ENCODE measurements at regions not wholly inside any gene's neighbourhood (a gene's known extent, or its start where the extent isn't known, plus 50 kb on each side); places are given as distances from the start of the nearest gene placed in this dataset.
"Not testable (repeated sequence)": the region's sequence is repeated elsewhere in the genome, so short reads cannot be mapped to it uniquely, and the experiment has no call there.

DNA sequence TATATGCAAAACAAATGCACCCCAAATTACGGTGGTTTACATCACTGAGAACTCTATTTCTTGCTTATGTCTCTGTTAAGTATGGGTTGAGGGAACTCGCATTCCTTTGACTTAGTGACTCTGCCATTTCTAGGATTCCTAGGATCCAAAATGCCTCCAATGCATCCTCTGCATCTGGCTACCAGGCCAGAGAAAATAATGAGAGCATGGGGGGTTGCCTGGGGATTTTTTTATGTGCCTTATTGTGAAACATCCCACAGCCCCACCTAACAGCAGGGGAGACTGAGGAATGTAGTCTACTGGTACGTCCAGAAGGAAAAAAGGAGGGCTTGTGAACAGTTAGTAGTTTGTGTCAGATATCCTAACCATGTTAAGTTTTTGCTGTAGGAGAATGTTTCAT, 466.0 kb upstream of the ARRDC3 start:
- DNase-seq (ENCODE audit: low read depth, low spot score) = peak; percentile 5

DNA sequence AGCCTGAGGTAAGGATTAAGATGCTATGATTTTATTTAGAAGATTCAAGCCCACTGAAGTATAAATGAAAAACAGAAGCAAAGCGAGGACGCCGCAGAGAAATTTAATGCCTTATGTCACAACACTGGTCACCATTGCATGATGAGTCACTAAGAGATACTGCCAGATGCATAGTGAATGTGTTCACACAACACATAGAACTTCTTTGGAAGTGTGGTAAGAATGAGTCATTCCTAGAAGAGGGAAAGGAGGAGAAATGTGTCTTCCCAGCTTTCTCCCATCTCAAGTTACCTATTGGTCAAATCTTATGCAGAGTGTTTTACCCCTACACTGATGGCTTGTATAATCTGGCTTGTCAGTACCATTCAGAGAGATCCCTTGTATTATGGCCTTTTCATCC, 465.3 kb upstream of the ARRDC3 start:
- no peak for DNase-seq (ENCODE audit: low read depth, low spot score)

DNA sequence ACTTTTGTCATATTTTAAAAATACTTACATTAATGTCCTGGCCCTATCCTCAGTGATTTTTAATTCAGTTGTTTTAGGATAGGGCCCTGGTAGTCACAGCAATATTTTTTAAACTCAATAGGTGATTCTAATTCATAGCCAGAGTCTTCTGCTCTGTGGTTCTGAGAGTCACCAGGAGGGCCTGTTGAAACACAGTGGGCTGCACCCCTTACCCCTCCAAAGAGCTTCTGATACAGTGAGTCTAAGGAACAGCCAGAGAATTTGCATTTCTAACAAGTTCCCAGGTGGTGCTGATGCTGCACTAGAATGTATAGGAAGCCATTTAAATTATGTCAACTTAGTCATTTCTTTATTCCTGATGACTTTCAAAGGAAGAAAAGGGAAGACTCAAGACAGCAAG, 458.3 kb upstream of the ARRDC3 start:
- DNase-seq (ENCODE audit: low read depth, low spot score) = no peak

DNA sequence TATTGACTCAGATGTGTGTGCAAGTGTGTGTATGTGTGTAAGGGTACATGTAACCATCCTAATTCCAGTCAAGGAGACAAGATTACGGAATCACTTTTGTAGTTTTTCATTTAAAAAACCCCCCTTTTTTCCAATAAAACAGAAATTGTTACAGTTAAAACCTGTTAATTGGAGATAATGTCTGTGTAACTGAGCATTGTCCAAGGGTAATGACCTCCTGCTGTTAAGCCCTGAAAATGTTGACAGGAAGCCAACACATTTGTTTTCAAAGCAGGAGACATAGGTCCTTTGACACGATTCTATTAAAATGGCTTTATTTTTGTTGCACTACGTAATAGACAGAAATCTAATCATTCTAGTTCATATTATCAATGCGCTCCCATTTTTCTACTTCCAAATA, 457.3 kb upstream of the ARRDC3 start:
- DNase-seq (ENCODE audit: low read depth, low spot score) = no peak

DNA sequence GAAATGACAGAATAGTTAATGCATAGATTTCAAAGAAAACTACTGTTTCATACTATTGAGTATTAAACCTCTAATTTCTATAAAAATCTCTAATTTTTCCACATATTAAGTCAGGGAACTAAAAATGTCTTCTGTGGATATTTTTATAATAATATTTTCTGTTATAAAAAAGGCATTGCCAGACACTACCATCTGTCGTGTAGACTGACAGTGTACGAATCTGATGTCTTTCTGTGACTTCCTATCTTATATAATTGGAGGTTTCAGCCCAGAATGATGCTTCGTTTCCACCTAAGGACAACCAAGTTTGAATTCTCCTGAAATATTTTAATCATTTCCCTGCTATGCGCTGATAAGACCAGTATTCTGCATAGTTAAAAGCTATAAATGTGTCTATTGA, 456.6 kb upstream of the ARRDC3 start:
- DNase-seq (ENCODE audit: low read depth, low spot score) = no peak

DNA sequence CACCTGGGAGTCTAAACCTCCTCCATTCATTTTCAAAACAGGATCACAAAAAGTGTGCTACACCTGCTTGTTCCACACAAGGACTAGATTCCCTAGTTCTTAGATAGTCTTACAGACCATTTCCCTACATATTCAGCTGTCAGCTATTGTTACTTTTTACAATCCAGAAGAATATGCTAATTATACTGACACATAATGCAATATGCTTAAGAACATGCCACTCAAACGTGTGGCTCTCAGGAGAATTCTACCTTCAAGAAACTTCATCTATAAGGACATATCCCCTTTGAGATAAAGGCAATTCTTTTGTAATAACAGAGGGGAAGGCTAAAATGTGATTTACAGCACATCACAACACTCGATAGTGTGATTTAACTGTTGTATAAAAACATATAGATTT, 456.1 kb upstream of the ARRDC3 start:
- no peak for DNase-seq (ENCODE audit: low read depth, low spot score)

DNA sequence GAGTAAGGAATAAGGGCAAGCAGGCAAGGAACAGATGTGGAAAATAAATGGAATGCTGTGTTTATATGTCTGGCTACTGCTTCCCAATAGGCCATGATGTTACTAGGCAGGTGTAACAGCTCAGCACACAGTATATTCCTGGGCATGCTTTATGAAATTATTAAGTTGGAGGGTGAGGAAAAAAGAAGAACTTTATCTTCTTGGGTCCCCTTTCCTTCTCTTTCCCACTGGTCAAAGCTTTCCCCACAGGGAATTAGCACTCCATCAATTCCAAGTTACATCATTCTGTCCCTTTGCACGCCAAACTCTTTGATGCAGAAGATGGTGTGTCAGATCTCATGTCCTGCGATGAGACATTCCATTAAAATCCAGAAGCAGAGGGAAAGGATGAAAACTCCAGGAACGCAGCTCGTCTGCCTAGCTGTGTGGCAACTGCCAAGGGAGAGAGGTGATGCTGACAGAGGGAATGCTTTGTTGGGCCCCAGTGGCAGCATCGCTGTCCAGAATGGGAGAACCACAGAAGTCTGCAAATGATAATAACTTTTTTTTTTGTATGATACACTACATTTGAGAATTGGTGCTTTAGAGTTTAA, 447.3 kb upstream of the ARRDC3 start:
- DNase-seq (ENCODE audit: low read depth, low spot score) = no peak

DNA sequence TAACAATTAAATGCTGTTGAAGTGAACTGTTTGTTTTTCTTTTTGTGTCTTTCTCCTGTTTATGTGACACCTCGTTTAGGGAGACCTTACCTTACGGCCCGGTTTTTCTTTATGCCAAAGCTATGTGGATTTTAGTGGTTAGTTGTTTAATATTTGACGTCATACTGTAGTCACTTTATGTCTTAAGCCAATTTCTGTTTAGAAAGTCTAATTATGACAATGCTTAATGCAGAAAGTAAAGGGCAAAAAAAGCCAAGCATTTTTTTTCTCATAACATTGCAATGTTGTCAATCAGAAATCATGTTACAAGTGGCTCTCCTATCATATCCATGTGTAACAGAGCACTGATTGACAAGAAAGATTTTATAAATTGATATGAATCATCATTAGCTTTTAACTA, 442.5 kb upstream of the ARRDC3 start:
- DNase-seq (ENCODE audit: low read depth, low spot score) = no peak

DNA sequence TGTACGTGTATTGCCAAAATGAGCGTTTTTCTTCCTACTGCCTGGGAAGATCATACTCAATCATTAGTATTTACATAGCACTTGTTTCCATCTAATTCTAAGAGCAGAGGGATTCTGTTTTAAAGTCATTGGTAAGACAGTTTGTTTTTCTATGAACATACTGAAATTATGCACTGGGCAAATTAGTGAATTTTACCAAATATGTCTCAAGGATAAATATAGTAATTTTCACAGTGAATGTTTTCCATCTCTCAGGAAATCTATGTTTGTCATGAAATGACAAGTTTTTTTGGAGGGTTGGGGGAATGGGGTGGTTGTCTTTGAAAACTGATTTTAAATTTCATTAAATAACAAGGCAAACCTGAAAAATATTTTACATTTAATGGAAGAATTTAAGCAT, 441.3 kb upstream of the ARRDC3 start:
- no peak for DNase-seq (ENCODE audit: low read depth, low spot score)

DNA sequence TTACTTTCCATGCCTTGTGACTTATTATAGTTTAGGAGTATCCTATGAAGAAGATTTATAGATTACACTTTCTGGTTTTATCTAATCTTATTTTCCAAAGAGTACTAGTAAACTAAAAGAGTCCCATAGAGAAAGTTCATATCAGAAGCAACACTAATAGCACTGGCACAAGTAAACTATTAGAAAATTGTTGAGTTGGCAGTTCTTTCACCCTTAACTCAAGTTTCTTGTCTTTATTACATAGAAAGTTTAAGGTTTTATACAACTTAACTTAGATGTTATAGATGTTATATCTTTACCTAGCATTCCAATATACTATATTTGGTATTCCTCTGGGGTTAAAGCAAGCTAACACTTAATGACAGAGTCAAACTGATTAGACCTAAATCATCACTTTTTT, 437.8 kb upstream of the ARRDC3 start:
- DNase-seq (ENCODE audit: low read depth, low spot score) = no peak

DNA sequence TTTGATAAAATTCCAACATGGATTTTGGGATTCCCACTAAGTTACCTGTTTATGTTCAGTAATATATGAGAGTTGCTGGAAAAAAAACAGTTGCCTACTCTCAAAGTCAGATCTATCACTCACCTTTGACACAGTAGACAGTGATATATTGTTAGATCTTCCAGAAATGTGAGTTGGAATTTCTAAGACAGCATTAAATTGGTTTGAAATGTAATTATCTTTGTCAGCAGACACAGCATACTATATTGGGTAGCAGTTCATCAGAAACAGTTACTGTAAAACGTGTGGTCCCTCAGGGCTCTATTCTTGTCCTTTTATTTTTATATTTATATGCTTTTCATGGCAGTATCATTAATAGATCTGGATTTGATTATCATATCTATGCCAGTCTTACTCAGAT, 433.6 kb upstream of the ARRDC3 start:
- DNase-seq (ENCODE audit: low read depth, low spot score) = no peak

DNA sequence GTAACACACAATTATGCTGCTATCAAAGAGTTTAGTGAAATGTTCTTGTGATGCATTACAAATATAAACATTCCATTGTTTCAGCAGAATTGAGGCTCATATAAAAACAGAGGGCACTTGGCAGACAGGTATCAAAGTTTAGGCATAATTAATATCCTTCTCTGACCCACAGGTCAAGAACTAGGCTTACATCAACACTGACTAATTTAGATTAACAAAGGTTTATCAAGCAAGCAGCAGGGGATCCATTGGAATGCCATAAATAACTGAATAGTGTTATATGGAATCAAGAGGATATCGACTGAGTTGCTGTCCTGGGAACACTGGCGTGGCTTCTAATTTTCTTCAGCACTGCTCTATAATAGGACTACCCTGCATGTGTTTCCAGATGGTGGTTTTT, 414.5 kb upstream of the ARRDC3 start:
- no peak for DNase-seq (ENCODE audit: low read depth, low spot score)

DNA sequence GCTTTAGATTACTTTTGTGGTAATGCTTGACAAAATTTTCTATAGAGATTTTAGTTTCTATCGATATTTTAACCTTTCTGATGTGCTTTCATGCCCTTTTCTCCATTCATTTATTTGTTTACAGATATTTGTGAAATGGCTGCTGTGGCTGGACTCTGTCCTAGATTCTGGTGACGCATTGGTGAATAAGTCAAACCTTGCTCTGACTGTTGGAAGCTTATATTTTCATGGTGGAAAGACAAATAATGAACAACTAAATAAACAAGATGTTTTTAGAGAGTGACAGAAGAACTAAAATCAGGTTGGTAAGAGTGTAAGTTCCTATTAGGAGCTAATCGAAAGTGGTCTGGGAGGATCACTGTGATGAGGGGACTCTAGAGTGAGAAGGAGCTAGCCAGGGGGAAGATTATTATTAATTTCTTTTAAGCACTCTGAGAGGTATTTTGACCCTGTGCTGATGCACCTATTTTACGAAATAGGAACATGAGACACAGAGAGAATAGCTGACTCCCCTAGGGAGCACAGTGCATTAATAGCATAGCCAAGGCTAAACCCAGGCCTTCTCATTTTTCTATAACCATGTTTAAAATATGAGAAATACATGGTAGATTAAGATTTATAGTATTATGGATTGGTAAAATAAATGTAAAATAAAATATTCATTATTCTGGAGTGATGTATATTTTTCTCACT, 411.9 kb upstream of the ARRDC3 start:
- no peak for DNase-seq (ENCODE audit: low read depth, low spot score)

DNA sequence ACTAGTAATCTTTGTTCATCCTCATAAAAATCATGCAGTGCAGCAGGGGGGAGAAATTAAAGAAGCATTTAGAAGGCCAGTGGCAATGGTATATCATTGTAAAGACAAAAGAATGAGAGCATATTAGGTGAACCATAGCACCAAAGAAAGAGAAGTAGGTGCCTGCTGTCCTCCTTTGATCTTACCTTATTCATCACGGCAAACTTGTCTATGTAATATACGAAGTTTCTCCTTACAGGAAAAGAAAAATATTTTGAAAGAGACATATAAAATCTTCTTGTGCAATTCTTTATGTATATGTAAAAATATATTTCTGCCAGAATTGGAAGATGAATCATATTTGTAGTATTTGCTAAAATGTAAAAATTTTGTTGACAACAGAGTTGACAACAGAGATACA, 411.3 kb upstream of the ARRDC3 start:
- DNase-seq (ENCODE audit: low read depth, low spot score) = no peak

DNA sequence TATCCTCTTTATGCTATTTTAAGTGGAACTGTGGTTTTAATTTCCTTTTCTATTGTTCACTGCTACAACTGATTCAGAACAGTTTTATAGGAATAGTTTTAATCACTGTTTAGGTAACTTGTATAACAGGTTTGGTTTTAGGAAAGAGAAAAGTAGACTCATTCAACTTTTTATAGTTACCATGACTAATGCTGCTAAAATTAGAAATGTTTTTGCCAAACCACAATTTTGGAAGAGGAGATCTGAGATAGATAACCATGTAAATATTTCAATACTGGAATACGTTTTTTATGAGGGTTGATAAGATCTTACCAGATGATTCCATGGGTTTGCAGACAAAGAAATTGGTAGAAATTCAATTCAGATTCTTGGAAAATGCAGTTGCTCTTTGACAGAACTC, 404.6 kb upstream of the ARRDC3 start:
- no peak for DNase-seq (ENCODE audit: low read depth, low spot score)

DNA sequence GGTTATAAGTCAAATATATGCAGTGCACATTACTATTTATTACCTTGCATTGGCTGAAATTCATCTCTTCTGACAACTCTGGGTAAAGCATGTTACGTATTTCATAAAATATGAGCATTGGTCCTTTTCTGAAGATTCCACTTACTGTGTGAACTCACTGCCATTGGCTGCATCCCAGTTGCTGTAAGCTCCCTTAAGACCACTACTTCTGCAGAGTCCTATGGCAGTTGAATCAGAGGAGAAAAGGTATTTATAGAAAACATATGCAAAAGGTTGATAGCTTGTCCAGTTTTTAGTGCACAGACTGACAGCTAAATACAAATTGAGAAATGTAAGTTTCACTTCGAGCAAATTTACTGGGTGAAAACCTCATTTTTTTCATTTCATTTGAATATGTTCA, 394.6 kb upstream of the ARRDC3 start:
- no peak for DNase-seq (ENCODE audit: low read depth, low spot score)

DNA sequence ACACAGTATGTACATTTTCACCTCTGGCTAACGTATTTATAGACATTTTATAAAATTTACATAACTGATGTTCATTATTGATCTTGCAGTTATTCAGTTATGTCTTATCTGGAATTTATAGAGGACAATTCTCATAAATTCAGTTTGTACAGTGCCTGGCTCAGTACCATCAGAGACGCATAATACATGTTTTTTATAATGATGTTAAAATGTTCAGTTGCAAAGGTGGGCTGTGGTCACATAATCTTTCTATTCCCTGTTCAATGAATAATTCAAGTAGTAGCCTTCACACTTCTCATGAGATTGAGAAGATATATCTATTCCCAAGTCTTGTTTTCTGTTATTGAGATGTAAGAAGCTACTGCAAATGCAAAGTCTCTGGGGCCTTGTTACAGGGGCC, 393.1 kb upstream of the ARRDC3 start:
- no peak for DNase-seq (ENCODE audit: low read depth, low spot score)

DNA sequence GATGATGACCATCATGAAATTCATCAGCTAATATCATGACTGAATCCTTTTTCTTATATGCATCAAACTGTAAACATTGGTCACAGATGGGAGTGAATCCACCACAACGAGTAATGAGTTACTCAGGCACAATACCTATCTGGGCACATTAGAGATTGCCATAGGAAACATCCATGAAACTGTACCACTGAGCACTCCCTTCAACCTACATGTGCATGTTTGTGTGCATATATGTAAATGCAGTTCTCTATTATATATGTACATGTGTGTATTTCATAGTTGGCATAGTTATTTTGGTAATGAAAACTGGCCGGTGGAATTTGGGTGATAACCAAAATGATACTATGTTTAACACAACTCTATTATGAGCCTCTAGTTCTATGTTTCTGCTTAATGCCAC, 387.3 kb upstream of the ARRDC3 start:
- DNase-seq (ENCODE audit: low read depth, low spot score) = no peak

DNA sequence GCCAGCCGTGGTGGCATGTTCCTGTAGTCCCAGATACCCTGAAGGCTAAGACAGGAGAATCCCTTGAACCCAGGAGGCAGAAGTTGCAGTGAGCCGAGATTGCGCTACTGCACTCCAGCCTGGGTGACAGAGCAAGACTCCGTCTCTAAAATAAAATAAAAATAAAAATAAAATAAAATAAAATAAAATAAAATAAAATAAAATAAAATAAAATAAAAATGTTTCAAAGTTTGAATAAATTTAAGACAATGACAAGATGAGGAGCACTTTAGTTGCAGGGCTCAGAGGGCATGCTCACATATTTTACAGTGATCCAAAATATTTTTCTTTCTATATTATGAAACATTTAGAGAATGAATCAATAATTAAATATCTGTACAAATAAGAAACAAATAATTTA, 374.3 kb upstream of the ARRDC3 start:
- DNase-seq (ENCODE audit: low read depth, low spot score) = not testable (repeated sequence)

DNA sequence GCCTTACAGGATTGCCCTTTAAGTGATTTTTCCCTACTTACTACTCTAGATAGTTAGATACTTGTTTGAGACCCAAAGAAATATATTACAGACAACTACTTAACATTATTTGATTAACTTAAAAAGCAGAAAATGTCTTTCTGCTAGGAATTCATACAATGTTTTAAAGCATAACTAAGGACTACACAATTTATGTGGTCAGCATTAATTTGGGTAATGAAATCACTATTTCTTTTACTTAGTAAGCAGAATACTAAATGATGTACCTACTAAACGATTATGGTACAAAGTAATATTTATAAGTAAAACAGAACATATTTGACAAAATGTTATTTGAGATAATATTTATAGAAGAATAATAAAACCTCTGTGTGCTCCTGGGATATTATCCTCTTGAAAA, 371.9 kb upstream of the ARRDC3 start:
- DNase-seq (ENCODE audit: low read depth, low spot score) = no peak

DNA sequence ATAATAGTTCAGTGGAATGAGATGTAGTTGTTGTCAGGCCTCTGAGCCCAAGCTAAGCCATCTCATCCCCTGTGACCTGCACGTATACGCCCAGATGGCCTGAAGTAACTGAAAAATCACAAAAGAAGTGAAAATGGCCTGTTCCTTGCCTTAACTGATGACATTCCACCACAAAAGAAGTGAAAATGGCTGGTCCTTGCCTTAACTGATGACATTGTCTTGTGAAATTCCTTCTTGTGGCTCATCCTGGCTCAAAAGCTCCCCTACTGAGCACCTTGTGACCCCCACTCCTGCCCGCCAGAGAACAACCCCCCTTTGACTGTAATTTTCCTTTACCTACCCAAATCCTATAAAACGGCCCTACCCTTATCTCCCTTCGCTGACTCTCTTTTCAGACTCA, 361.4 kb upstream of the ARRDC3 start:
- peak; percentile 17 for DNase-seq (ENCODE audit: low read depth, low spot score)

DNA sequence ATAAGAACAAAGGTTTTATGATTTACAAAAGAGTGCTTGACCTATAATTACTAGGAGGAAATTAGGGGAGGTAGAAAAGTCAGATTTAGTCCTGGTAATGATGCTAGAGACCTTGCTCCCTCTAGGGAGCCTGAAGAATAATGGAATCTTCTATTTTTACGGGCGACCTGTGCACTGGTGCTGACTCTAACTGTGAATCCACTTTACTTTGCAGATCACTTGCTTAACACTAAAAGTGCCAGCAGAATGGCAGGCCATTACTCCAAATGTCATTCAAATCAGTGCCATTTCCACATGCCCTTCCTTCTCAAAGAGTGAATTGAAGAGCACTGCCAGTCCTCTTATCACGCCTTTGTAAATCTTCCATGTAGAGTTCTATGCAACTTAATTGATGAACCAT, 359.4 kb upstream of the ARRDC3 start:
- DNase-seq (ENCODE audit: low read depth, low spot score) = no peak

DNA sequence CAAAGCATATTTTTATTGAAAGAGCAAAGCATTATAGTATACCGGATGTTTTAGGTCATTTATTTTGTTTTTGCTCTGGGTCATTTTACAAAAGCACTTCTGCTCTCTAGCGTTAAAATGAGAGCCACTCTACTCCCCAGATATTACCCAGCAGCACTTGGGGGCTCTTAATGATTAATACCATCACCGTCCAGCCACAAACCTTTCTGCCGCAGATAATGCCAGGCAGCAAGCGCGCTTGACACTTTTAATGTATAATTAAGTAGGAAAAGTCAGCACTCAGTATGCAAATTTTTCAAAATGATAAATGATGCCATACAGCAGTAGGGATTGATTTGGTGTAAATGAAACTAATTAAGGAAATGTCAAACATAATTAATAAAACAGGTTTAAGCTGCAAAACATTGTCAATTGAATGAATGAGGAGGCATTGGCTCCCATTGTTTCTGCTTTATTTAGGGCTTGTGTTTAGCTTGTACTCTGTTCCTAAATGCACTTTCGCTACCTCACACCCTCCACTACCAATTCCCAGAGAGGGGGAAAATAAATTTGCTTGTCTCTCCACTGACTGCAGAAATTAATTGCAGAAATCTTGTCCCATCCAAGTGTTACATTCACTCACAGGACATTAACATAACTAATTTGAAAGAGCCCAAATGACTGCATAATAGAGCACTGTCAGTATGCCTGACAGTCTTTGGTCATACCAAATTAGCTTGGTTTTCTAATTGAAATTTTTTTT, 358.8 kb upstream of the ARRDC3 start:
- DNase-seq (ENCODE audit: low read depth, low spot score) = no peak

Data from ELF-1 (cell line).